Fibroblast of lung (primary cell): ENCODE measurements at regions not wholly inside any gene's neighbourhood (a gene's known extent, or its start where the extent isn't known, plus 50 kb on each side); places are given as distances from the start of the nearest gene placed in this dataset.

Experiments used
- CTCF ChIP-seq, 2 donors: IDR thresholded peaks in 1 of 2; conservative IDR thresholded peaks in 1 of 2; 1 replicate in 1 of 2; 2 replicates in 1 of 2; pipeline ENCODE4 v1.5.1; 2011 to 2012; ENCODE audit warnings: low read length in 2 of 2, control low read depth in 1 of 2, inconsistent platforms in 1 of 2, low read depth in 1 of 2, mild to moderate bottlenecking in 1 of 2
- EZH2 ChIP-seq: IDR thresholded peaks from 2 replicates; pipeline ENCODE4 v1.5.1; 2012; ENCODE audit warnings: low read length, control low read depth, mild to moderate bottlenecking; ENCODE audit errors: missing control alignments

GRCh38 chr6:105925706-105926105 lies 160.4 kb upstream of the PRDM1 start:
- TF ChIP-seq CTCF (conservative IDR thresholded peaks at IDR 0.05 in 1 of 2, IDR thresholded peaks at IDR 0.05 in 1 of 2; ENCODE audit: low read depth in 1 of 2, low read length in 2 of 2) (no peak), EZH2 (no peak)
